ENCODE measurements at regions not wholly inside any gene's neighbourhood (a gene's known extent, or its start where the extent isn't known, plus 50 kb on each side); places are given as distances from the start of the nearest gene placed in this dataset.

DNA sequence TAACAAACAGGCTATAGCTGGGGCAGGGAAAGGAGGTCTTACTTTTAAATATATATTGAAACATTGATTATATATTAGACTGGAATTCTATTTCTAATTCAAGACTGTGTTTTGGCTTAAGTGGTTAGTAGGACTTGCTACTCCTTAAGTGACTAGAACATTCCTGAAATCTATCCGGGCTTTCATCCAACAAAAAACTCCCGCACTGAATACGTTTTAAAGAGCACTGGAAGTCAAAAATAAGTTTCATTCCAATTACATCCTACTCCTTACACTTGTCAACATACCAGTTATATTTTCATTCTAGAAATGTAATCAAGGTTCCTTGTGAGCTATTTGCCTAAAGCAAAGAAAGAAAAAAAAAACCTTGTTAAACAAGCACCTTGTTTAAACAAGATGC is 204.6 kb downstream of the SP3 start:
- Mint-ChIP-seq H3K36me3 (no peaks in the 10 kb centered on the region), H3K27ac (no peak overlapping the region), H3K4me1 (no peaks in the 10 kb centered on the region), H3K27me3 (peaks cover 13% of the 10 kb centered on the region), H3K9me3 (no peaks in the 10 kb centered on the region), H3K4me3 (no peak overlapping the region)
- CTCF ChIA-PET, result no interaction called here
- DNase-seq, result no peak

DNA sequence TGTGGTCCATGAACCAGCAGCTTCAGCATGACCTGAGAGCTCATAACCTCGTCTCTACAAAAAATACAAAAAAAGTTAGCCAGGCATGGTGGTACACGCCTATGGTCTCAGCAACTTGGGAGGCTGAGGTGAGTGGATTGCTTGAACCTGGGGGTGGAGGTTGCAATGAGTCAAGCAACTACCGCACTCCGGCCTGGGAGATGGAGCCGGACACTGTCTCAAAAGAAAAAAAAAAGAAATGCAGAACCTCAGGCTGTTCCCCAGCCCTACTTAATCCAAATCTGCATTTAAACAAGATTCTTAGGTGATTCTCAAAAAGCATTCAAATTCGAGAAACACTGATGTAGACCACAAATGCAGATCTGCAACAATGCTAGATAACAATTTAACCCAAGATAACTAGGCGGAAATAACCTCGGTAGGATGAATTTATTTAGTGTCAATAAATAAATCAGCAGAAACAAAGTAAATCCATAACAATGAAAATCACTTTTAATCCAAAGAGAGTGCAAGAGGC is 203.5 kb downstream of the SP3 start:
- no peak overlapping the region for H3K27ac Mint-ChIP-seq
- no peaks in the 10 kb centered on the region for H3K9me3 Mint-ChIP-seq
- H3K36me3 Mint-ChIP-seq, result no peaks in the 10 kb centered on the region
- peaks cover 13% of the 10 kb centered on the region for H3K27me3 Mint-ChIP-seq
- H3K4me1 Mint-ChIP-seq, result no peaks in the 10 kb centered on the region
- no peak for DNase-seq
- CTCF ChIA-PET, result no interaction called here
- no peak overlapping the region for H3K4me3 Mint-ChIP-seq

DNA sequence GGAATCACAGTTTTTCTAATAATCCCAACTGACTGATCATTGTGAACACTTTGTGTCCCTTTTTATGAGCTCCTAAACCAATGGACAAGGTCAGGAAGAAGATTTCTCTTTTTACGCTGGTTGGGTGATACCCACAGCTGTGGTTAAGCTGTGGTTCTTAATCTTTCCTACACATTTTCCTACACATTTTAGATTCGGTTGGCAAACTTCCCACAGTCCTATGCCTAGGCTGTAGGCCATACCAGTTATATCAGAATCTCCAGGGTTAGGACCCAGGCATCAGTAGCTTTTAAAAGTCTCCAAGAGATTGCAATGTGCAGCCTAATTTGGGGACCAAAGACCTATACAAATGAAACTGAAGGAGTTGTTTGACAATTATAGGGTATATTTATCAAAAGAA is 203.0 kb downstream of the SP3 start:
- Mint-ChIP-seq H3K4me1 (no peaks in the 10 kb centered on the region), H3K9me3 (no peaks in the 10 kb centered on the region), H3K27me3 (peaks cover 13% of the 10 kb centered on the region), H3K4me3 (no peak overlapping the region), H3K27ac (no peak overlapping the region), H3K36me3 (no peaks in the 10 kb centered on the region)
- CTCF ChIA-PET, result no interaction called here
- no peak for DNase-seq

DNA sequence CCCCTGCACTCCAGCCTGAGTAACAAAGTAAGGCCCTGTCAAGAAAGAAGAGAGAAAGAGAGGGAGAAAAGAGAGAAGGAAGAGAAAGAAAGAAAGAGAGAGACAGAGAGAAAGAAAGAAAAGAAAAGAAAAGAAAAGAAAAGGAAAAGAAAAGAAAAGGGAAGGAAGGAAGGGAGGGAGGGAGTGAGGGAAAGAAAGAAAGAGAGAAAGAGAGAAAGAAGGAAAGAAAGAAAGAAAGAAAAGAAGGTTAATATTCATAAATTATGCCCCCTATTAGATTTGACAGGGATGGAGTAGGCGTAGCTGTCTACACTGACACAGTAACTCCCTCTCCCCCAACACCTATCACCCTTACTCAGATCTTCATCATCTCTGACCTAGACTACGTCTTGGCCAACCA is 202.3 kb downstream of the SP3 start:
- Mint-ChIP-seq H3K27ac (no peak overlapping the region), H3K4me3 (no peak overlapping the region), H3K27me3 (peaks cover 13% of the 10 kb centered on the region), H3K4me1 (no peaks in the 10 kb centered on the region), H3K9me3 (no peaks in the 10 kb centered on the region), H3K36me3 (no peaks in the 10 kb centered on the region)
- CTCF ChIA-PET, result no interaction called here
- no peak for DNase-seq

DNA sequence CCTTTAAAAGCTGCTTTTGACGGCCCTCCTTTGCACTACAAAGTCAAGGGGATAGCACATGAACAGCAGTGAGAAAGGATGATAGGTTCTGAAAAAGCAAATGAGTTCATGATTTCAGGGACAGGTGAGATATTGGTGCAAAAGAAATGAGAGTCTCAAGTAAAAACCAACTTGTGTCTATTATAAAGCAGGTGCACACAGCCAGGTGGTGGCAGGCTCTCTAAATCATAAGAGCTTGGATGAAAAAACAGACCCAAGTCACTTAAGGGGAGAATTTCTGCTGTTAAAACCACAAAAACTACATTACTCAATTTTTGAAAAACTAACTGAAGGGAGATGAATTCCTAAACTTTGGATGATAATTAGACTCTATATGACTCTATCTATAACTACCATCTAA is 201.5 kb downstream of the SP3 start:
- no peaks in the 10 kb centered on the region for H3K36me3 Mint-ChIP-seq
- H3K27me3 Mint-ChIP-seq, result peaks cover 13% of the 10 kb centered on the region
- DNase-seq, result no peak
- H3K27ac Mint-ChIP-seq, result no peak overlapping the region
- no peaks in the 10 kb centered on the region for H3K4me1 Mint-ChIP-seq
- CTCF ChIA-PET, result no interaction called here
- H3K9me3 Mint-ChIP-seq, result no peaks in the 10 kb centered on the region
- H3K4me3 Mint-ChIP-seq, result no peak overlapping the region

DNA sequence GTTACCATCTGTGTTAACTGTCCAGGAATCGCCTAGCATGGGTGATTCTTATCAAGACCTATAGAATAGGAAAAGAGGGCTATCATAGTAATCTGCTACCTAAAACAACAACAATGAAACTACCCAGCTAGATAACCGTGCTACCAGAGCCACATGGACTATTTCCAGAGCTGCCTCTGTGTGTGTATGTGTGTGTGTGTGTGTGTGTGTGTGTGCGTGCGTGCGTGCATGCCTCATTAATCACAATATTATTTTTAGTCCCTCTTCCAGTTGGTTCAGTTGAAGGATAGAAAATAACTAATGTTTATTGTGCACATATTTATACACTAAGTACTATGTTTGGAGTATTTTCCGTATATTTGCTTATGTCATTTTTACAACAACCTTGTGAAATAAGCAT is 201.1 kb downstream of the SP3 start:
- Mint-ChIP-seq H3K27me3 (peaks cover 13% of the 10 kb centered on the region), H3K36me3 (no peaks in the 10 kb centered on the region), H3K27ac (no peak overlapping the region), H3K4me1 (no peaks in the 10 kb centered on the region), H3K4me3 (no peak overlapping the region), H3K9me3 (no peaks in the 10 kb centered on the region)
- no peak for DNase-seq
- CTCF ChIA-PET, result interaction anchor here (0.7 kb wide), 1 partner anchor 1503 kb away, joined by 4 read pairs; no protein-coding TSS in a partner anchor

DNA sequence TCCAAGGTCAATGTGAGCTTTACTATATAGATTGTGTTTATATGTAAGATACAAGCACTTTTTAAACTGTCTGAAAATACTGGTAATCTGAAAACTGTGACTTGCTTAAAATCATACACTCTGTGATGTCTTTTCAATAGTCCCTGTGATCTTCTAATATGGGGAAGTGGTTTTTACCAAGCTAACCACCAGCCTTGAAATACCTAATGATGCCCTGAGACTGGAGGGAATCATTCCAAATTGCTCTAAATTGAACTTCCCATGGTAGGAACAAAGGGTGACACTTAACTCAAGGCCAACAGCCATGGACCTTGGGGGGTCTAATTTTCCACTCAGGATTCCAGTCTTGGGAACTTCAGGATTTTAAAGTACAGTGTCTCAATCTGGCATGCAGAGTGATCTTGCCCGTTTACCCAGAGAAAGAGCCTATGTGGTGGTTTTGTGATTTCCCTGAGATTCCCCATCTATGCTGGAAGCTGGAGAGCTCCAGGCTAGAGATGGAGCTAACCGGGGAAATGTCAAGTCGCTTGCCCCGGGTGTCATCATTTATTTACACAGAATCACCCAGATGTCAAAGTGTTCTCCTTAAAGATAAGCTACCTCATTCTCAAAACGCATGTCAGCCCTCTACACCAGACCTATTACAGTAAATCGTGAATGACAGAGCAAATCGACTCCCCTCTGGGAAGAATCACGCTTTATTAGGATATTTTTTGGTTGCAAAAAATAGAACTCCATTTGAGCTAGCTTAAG is 198.5 kb downstream of the SP3 start:
- H3K36me3 Mint-ChIP-seq, result no peaks in the 10 kb centered on the region
- no peaks in the 10 kb centered on the region for H3K4me1 Mint-ChIP-seq
- no peaks in the 10 kb centered on the region for H3K9me3 Mint-ChIP-seq
- H3K27me3 Mint-ChIP-seq, result peaks cover 13% of the 10 kb centered on the region
- no peak overlapping the region for H3K27ac Mint-ChIP-seq
- H3K4me3 Mint-ChIP-seq, result no peak overlapping the region
- DNase-seq, result no peak
- CTCF ChIA-PET, result no interaction called here

DNA sequence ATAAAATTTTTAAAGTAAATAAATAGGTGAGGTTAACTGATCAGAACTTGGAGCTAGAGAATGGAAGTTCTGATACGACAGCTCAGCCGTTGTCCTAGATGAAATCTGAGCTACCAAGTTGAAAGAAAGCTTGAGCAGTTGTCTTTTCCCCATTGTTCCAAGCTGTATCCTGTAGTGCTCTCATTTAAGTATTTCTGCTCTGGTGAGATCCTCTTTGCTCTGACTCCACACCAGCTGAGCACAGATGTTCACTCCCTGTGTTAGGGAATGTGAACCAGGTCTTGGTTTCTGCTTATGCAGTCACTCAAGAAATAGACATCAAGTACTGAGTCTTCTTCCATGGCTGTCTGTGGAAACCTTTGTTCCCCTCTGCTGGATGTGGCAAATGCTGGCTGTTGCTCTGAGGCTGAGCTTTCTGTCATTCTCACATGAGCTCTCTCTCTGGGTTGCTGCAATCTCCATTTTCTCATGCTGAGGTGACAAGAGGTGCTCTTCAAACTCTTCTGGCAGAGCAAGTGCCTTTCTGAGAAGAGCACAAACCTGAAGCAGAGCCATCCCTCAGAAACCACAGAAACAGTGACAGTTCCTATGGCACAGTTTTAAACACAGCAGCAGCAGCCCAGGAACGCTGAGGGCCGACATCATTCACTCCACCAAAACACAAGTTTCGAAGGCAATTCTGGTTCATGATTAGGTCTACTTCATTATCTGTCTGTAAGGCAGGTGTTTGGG is 194.1 kb downstream of the SP3 start:
- H3K27ac Mint-ChIP-seq, result no peak overlapping the region
- H3K36me3 Mint-ChIP-seq, result no peaks in the 10 kb centered on the region
- H3K27me3 Mint-ChIP-seq, result peaks cover 9% of the 10 kb centered on the region
- no peaks in the 10 kb centered on the region for H3K9me3 Mint-ChIP-seq
- no peak overlapping the region for H3K4me3 Mint-ChIP-seq
- no peak for DNase-seq
- CTCF ChIA-PET, result no interaction called here
- H3K4me1 Mint-ChIP-seq, result no peaks in the 10 kb centered on the region

DNA sequence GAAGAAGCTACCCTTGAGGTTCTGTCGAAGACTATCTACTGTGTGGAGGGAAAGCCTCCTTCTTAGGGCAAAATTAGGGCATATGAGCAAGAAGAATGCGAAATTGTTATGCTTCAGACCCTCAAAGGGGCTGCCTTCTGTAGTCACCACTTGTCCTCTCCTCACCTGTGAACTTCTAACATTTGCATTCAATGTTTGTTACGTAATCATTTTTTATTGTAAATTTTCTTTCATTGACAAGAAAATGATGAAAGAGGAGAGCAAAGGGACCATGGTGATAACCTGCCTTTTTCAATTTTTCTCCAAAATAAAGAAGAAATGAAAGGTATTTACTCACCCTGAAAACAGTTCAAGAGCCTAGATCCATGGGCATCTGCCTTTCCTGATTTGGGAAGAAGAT is 193.0 kb downstream of the SP3 start:
- no peak for DNase-seq
- CTCF ChIA-PET, result no interaction called here
- Mint-ChIP-seq H3K4me3 (no peak overlapping the region), H3K9me3 (no peaks in the 10 kb centered on the region), H3K27ac (no peak overlapping the region), H3K27me3 (peaks cover 9% of the 10 kb centered on the region), H3K4me1 (no peaks in the 10 kb centered on the region), H3K36me3 (no peaks in the 10 kb centered on the region)

DNA sequence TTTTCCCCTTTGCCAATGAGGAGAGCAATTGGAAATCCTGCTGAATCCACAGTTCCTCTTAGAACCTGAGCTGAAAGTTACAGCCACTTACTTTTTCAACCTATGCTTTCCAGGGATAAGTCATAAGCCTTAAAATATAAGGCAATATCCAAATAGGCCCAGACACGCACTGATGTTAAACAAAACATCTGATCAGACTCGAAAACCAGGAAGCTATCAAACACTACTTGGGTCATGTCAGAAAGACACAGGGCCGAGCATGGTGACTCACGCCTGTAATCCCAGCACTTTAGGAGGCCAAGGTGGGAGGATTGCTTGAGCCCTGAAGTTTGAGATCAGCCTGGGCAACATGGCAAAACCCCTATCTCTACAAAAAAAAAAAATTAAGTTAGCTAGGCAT is 192.1 kb downstream of the SP3 start:
- CTCF ChIA-PET, result no interaction called here
- Mint-ChIP-seq H3K27me3 (peaks cover 9% of the 10 kb centered on the region), H3K4me1 (no peaks in the 10 kb centered on the region), H3K9me3 (no peaks in the 10 kb centered on the region), H3K36me3 (no peaks in the 10 kb centered on the region), H3K4me3 (no peak overlapping the region), H3K27ac (no peak overlapping the region)
- DNase-seq, result no peak

DNA sequence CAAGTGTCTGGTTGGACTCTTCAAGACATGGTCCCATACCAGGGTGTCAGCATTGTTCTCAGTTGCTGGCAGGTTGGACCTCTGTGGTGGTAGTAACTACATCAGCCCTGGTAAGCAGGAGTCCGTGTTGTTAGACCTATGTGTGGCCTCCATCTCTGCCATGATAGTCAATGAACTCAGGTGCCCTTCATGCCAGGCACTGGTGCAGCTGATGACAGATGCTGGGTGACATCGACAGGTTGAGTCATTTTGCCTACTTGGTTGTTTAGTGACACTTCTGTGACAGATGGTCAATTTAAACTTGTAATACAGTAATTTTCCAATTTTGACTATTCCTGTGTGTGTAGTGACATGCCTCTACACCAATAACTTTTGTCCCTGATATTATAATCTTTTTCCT is 189.7 kb downstream of the SP3 start:
- DNase-seq, result no peak
- H3K4me1 Mint-ChIP-seq, result no peaks in the 10 kb centered on the region
- no peaks in the 10 kb centered on the region for H3K36me3 Mint-ChIP-seq
- no peaks in the 10 kb centered on the region for H3K9me3 Mint-ChIP-seq
- H3K4me3 Mint-ChIP-seq, result no peak overlapping the region
- H3K27ac Mint-ChIP-seq, result no peak overlapping the region
- CTCF ChIA-PET, result no interaction called here
- peaks cover 9% of the 10 kb centered on the region for H3K27me3 Mint-ChIP-seq

DNA sequence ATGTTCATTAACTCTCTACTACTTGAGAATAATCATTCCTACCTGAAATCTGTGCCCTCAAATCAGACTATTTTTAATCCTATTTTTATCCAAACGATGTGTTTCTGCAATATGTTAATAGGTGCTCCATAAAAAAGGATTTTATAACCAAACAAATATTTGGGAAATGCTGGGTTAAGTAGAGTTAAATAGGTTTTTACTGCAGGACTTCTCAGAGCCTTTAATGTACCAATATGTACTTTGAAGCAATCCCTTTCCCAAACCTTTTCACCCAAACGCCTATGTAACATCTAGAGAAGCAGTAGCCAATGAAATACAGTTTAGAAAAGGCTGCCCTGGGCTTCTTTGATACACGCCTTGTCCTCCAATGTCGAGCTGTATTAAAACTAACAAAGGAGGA is 182.5 kb downstream of the SP3 start:
- Mint-ChIP-seq H3K4me1 (no peaks in the 10 kb centered on the region), H3K4me3 (no peak overlapping the region), H3K27me3 (peaks cover 8% of the 10 kb centered on the region), H3K27ac (no peak overlapping the region), H3K36me3 (no peaks in the 10 kb centered on the region), H3K9me3 (no peaks in the 10 kb centered on the region)
- no peak for DNase-seq
- CTCF ChIA-PET, result no interaction called here

DNA sequence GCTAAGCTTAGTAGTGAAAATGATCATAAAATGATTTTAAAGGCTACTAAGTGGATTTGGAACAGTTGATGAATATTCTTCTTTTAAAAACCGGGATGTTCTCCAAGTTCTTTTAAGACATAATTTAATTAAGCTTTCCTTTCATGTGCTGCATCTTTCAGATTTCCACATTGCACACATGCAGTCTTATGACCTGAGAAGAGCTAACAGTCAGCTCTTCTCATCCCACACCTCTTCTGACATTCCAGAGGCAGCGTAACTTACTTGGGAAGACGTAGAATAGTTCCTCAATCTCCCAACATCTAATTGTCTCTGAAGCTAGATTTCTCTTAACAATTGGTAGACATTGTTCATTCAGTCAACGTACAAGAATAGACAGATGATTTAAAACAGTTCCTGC is 181.8 kb downstream of the SP3 start:
- Mint-ChIP-seq H3K27me3 (peaks cover 12% of the 10 kb centered on the region), H3K4me3 (no peak overlapping the region), H3K27ac (no peak overlapping the region), H3K4me1 (no peaks in the 10 kb centered on the region), H3K9me3 (no peaks in the 10 kb centered on the region), H3K36me3 (no peaks in the 10 kb centered on the region)
- DNase-seq, result no peak
- CTCF ChIA-PET, result no interaction called here

DNA sequence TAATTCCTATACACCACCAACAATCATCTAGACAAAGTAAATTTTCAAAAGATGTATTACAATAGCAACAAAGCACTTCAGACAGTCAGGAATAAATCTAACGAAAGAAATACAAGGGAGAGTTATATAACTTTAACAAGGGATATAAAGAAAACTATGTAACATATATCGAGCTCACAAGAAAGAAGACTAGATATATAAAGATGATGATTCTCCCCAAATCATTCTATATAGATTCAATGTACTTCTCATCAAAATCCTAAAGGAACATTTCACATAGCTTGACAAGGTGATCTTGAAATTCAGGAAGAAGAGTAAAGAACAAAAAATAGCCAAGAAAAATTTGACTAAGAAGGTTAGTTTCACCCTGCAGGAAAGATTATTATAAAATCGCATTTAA is 179.4 kb downstream of the SP3 start:
- H3K4me1 Mint-ChIP-seq, result no peaks in the 10 kb centered on the region
- no peak for DNase-seq
- CTCF ChIA-PET, result no interaction called here
- no peak overlapping the region for H3K4me3 Mint-ChIP-seq
- no peaks in the 10 kb centered on the region for H3K36me3 Mint-ChIP-seq
- H3K9me3 Mint-ChIP-seq, result no peaks in the 10 kb centered on the region
- H3K27me3 Mint-ChIP-seq, result peaks cover 19% of the 10 kb centered on the region
- H3K27ac Mint-ChIP-seq, result no peak overlapping the region

DNA sequence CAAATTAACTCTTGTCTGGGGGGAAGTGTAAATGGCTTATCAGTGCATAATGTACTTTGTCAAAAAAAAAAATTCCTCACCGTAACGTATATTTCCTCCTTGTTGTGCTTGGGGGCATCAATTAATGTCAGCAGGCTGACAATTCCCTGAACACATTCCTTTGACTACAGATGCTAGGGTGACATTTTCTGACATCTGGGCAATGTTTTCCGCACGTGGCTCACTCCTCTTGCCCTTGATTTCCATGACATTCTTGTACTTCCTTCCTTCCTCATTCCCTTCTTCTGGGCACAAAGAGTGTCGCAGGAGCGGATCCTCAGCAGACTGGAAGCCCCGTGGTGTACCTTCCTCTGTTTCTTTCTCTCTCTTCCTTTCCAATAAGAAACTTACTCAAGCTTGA is 173.7 kb downstream of the SP3 start:
- Mint-ChIP-seq H3K27me3 (peaks cover 31% of the 10 kb centered on the region), H3K4me3 (no peak overlapping the region)

More for the DNA sequence above, 173.7 kb downstream of the SP3 start:
- no peaks in the 10 kb centered on the region for H3K4me1 Mint-ChIP-seq
- no peaks in the 10 kb centered on the region for H3K36me3 Mint-ChIP-seq
- no peak for DNase-seq
- no peak overlapping the region for H3K27ac Mint-ChIP-seq
- CTCF ChIA-PET, result no interaction called here
- no peaks in the 10 kb centered on the region for H3K9me3 Mint-ChIP-seq
